Osteocyte (in vitro differentiated cells): ENCODE measurements at regions not wholly inside any gene's neighbourhood (a gene's known extent, or its start where the extent isn't known, plus 50 kb on each side); places are given as distances from the start of the nearest gene placed in this dataset.

ENCODE experiments used
- DNase-seq: peaks from one replicate; pipeline ENCODE4 v3.0.0; 2021; ENCODE audit warnings: mixed read lengths; ENCODE audit not compliant: unreplicated experiment; ENCODE audit errors: extremely low spot score
- H3K27ac Mint-ChIP-seq: one replicate; pipeline ENCODE4 v1.8.0; 2021; ENCODE audit warnings: mild to moderate bottlenecking, mixed read lengths; ENCODE audit not compliant: unreplicated experiment
- H3K27me3 Mint-ChIP-seq: one replicate; pipeline ENCODE4 v1.8.0; 2021; ENCODE audit warnings: mixed read lengths; ENCODE audit not compliant: unreplicated experiment
- H3K36me3 Mint-ChIP-seq: one replicate; pipeline ENCODE4 v1.8.0; 2021; ENCODE audit warnings: mixed read lengths; ENCODE audit not compliant: unreplicated experiment
- H3K4me1 Mint-ChIP-seq: one replicate; pipeline ENCODE4 v1.8.0; 2021; ENCODE audit warnings: mixed read lengths; ENCODE audit not compliant: unreplicated experiment
- H3K4me3 Mint-ChIP-seq: one replicate; pipeline ENCODE4 v1.8.0; 2021; ENCODE audit warnings: mild to moderate bottlenecking, moderate library complexity, mixed read lengths; ENCODE audit not compliant: unreplicated experiment
- H3K9me3 Mint-ChIP-seq: one replicate; pipeline ENCODE4 v1.8.0; 2021; ENCODE audit warnings: mixed read lengths; ENCODE audit not compliant: unreplicated experiment
- TF ChIP-seq, protein P1 (sequence below): fragments of 200-600 bp; sonication (generic); IDR thresholded peaks from 2 replicates; pipeline ENCODE4 v1.5.0; 2021; ENCODE audit warnings: antibody characterized with exemption, mild to moderate bottlenecking, moderate library complexity

DNA sequence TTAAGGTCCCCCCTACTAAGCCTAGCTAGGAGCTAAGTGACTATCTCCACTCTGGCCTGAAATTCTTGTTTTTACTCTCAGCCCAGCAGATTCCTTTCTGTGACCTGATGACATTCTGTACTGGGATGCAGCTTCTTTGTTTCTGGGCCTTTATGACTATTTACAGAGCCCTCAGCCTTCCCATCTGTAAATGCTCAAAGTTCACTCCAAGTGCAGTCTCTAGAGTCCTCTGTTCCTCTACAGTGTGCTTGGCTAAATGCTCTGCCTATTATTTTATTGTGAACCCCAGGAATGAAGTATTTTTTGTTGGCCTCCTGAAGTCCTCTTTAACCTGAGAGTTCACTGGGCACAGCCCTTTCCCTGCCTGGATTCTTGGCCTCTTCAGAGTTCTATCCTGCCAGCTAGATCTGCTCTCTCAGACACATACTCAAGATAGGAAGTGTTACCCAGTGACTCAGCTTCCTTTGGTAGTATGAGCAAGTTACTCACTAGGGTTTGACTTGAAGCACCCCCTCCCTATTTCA, 278.1 kb upstream of the P2RY1 start:
- H3K27ac Mint-ChIP-seq, result peak overlapping the region; percentile 61
- H3K4me3 Mint-ChIP-seq, result no peak overlapping the region
- H3K9me3 Mint-ChIP-seq, result no peaks in the 10 kb centered on the region

GRCh38 chr3:152557302-152557999, 277.5 kb upstream of the P2RY1 start:
- H3K27ac Mint-ChIP-seq, result peak overlapping the region; percentile 32
- TF ChIP-seq, protein P1, sequence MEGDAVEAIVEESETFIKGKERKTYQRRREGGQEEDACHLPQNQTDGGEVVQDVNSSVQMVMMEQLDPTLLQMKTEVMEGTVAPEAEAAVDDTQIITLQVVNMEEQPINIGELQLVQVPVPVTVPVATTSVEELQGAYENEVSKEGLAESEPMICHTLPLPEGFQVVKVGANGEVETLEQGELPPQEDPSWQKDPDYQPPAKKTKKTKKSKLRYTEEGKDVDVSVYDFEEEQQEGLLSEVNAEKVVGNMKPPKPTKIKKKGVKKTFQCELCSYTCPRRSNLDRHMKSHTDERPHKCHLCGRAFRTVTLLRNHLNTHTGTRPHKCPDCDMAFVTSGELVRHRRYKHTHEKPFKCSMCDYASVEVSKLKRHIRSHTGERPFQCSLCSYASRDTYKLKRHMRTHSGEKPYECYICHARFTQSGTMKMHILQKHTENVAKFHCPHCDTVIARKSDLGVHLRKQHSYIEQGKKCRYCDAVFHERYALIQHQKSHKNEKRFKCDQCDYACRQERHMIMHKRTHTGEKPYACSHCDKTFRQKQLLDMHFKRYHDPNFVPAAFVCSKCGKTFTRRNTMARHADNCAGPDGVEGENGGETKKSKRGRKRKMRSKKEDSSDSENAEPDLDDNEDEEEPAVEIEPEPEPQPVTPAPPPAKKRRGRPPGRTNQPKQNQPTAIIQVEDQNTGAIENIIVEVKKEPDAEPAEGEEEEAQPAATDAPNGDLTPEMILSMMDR, result no peak
- DNase-seq, result no peak
- H3K4me1 Mint-ChIP-seq, result peaks cover 29% of the 10 kb centered on the region
- H3K36me3 Mint-ChIP-seq, result no peaks in the 10 kb centered on the region
- no peaks in the 10 kb centered on the region for H3K9me3 Mint-ChIP-seq
- no peak overlapping the region for H3K4me3 Mint-ChIP-seq
- no peaks in the 10 kb centered on the region for H3K27me3 Mint-ChIP-seq

More for the DNA sequence above, 278.1 kb upstream of the P2RY1 start:
- H3K27me3 Mint-ChIP-seq, result no peaks in the 10 kb centered on the region
- TF ChIP-seq, protein P1, result no peak
- peaks cover 29% of the 10 kb centered on the region for H3K4me1 Mint-ChIP-seq
- H3K36me3 Mint-ChIP-seq, result no peaks in the 10 kb centered on the region
- DNase-seq, result no peak

GRCh38 chr3:152558386-152558785, 276.5 kb upstream of the P2RY1 start:
- DNase-seq, result no peak
- TF ChIP-seq, protein P1, result no peak
- H3K27ac Mint-ChIP-seq, result no peak overlapping the region

DNA sequence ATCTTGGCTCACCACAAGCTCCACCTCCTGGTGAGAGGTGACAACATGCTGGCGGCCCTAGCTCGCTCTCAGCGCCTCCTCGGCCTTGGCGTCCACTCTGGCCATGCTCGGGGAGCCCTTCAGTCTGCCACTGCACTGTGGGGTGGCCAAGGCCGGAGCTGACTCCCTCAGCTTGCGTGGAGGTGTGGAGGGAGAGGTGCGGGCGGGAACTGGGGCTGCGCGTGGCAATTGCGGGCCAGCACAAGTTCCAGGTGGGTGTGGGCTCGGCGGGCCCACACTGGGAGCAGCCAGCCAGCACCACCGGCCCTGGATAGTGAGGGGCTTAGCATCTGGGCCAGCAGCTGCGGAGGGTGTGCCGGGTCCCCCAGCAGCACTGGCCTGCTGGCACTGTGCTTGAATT, 275.7 kb upstream of the P2RY1 start:
- Mint-ChIP-seq H3K4me1 (peaks cover 29% of the 10 kb centered on the region), H3K27me3 (no peaks in the 10 kb centered on the region), H3K27ac (no peak overlapping the region), H3K9me3 (no peaks in the 10 kb centered on the region), H3K4me3 (no peak overlapping the region), H3K36me3 (no peaks in the 10 kb centered on the region)
- TF ChIP-seq, protein P1, result no peak
- no peak for DNase-seq

More at GRCh38 chr3:152558386-152558785, 276.5 kb upstream of the P2RY1 start:
- Mint-ChIP-seq H3K9me3 (no peaks in the 10 kb centered on the region), H3K27me3 (no peaks in the 10 kb centered on the region), H3K4me3 (no peak overlapping the region), H3K4me1 (peaks cover 29% of the 10 kb centered on the region), H3K36me3 (no peaks in the 10 kb centered on the region)

DNA sequence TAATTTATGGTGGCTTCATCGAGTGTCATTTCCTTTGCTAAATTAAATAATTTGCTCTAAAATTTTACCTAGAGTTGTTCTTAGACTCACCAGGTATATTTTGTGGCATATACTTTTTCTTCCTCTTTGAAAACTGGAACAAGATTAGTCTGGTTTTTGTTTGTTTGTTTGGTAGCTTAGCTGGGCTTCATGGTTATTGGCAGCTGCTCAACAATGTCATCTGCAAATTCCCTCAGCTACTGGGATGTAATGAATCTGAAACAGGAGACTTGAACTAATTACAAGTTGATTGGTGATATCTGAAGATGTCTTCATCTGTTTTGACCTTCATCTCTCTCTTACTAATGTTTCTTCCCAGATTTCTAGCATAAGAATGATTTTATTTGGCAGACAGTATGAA, 270.5 kb upstream of the P2RY1 start:
- DNase-seq, result no peak
- Mint-ChIP-seq H3K9me3 (no peaks in the 10 kb centered on the region), H3K36me3 (no peaks in the 10 kb centered on the region), H3K4me1 (no peaks in the 10 kb centered on the region), H3K27me3 (no peaks in the 10 kb centered on the region), H3K27ac (no peak overlapping the region), H3K4me3 (no peak overlapping the region)
- TF ChIP-seq, protein P1, result no peak
